Renal cortical epithelial cell (primary cell): ENCODE measurements at regions not wholly inside any gene's neighbourhood (a gene's known extent, or its start where the extent isn't known, plus 50 kb on each side); places are given as distances from the start of the nearest gene placed in this dataset.
"Not testable (repeated sequence)": the region's sequence is repeated elsewhere in the genome, so short reads cannot be mapped to it uniquely, and the experiment has no call there.

Experiments
- DNase-seq: peaks from one replicate; pipeline ENCODE4 v3.0.0-alpha.2; 2011; ENCODE audit warnings: low read depth

DNA sequence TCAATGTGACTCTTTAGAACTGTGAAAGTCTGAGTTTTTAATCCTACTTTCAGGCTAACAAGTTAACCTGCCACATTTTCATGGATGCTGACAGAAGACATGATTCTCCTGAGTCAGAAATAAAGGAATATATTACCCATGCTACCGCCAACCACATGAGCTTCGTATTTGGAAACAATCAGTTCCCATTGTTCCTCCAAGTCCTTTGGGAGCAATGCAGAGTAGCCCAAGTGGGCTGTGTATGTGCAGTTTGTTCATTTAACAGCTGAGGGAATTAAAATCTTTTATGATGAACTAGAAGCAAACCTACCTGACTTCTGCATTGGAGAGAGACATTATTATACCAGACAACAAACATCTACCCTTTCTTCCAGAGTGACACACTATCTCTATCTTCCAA, 169.3 kb upstream of the BET1 start:
- no peak for DNase-seq

- no peak for DNase-seq
These were observed 170.2 kb upstream of the BET1 start for GRCh38 chr7:94174375-94174774.

DNA sequence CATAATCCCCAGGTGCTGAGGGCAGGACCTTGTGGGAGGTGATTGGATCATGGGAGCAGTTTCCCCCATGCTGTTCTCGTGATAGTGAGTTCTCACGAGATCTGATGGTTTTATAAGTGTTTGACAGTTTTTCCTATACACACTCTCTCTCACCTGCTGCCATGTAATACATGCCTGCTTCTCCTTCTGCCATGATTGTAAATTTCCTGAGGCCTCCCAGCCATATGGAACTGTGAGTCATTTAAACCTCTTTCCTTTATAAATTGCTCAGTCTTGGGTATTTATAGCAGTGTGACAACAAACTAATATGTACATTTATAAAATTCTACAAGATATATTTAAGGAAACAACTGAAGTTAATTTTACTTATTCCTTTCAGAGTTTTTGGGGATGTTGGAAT, 170.8 kb upstream of the BET1 start:
- DNase-seq = no peak

DNA sequence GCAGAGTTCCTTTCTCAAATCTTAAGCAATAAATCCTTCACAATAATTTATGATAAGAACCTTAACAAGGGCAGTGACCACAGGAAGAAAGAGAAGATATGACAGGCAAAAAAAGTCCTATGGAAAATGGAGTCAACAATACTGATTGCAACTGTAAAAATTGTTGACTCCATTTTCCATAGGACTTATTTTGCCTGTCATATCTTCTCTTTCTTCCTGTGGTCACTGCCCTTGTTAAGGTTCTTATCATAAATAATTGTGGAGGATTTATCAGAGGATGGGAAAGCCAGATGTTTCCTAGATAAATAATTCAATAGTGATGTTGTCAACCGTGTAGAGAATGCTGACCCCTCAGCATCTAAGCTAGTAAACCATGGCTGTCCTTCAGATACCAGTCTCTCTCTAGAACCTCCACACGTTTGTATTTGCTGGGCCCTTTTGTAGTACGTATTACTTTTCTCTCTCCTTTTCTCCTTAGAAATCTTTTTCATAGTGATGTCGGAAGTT, 172.6 kb upstream of the BET1 start:
- no peak for DNase-seq

GRCh38 chr7:94177441-94177840, 173.3 kb upstream of the BET1 start:
- no peak for DNase-seq

GRCh38 chr7:94178230-94178629, 174.1 kb upstream of the BET1 start:
- no peak for DNase-seq

- no peak for DNase-seq
These were observed 175.3 kb upstream of the BET1 start for GRCh38 chr7:94179466-94179865.

GRCh38 chr7:94182066-94182465, 177.9 kb upstream of the BET1 start:
- DNase-seq = peak; percentile 89

DNA sequence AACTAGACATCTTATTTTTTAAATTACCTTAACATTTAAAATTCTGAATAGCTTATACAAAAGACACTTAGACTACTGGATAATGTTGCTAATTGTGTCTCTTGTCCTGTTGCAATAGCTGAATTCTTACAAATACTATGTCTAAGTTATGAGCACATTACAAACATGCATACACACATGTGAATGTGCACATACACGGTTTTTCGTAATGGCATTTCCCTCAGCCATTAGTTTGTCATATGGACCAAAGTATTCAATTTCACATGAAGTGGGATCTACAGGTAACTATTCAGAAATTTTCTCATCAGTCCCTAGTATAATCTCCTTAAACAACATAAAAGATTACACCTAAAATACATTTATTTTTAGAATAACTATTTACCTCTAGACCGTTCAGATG, 178.6 kb upstream of the BET1 start:
- DNase-seq = peak; percentile 10

DNA sequence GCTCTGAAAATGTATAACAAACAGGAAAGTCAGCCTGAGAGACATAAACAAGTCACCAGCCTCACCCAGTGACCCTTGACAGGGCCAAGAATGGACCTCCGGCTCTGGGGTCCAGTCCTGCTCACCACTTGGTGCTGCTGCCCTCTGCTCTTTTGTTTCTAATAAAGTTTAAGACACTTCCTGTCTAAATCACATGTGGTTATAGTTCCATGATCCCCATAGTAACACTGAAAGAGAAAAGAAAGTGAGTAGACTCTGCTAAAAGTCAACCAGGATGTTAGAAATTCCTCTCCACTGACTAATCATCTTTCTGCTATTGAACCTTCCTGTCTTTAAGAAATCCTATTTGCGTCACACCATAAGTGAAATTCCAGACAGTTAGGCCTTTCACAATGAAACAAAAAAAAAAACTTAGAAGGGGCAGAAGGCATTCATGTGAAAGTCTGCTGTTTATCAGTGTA, 179.2 kb upstream of the BET1 start:
- DNase-seq = peak; percentile 100

DNA sequence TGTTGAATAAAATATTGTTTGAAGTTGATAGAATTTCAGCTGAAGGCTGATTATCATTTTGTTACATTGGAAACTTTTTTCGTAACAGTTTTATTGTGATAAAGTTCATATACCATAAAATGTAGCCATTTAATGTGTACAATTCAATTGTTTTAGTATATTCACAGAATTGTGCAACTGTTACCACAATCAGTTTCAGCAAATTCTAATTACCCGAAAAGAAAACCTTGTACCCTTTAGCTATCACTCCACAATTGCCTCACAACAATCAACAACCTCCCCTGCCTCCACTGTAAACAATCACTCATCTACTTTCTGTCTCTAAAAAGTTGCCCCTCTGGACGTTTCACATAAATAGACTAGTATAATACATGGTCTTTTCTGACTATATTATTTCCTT, 179.7 kb upstream of the BET1 start:
- DNase-seq = peak; percentile 27

DNA sequence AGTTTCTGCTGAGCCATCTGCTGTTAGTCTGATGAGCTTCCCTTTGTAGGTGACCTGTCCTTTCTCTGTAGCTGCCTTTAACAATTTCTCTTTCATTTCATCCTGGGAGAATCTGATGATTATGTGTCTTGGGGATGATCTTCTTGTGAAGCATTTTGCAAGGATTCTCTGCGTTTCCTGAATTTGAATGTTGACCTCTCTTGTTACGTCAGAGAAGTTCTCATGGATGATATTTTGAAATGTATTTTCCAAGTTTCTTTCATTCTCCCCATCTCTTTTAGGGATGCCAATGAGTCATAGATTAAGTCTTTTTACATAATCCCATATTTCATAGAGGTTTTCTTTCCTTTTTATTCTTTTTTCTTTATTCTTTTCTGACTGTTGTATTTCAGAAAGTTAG, 184.2 kb upstream of the BET1 start:
- no peak for DNase-seq

- peak; percentile 94 for DNase-seq
These were observed 186.5 kb upstream of the BET1 start for GRCh38 chr7:94190599-94191061.

DNA sequence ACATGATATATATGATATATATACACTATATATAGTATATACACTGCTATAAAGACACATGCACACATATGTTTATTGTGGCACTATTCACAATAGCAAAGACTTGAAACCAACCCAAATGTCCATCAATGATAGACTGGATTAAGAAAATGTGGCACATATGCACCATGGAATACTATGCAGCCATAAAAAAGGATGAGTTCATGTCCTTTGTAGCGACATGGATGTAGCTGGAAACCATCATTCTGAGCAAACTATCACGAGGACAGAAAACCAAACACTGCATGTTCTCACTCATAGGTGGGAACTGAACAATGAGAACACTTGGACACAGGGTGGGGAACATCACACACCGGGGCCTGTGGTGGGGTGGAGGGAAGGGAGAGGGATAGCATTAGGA, 190.3 kb upstream of the BET1 start:
- not testable (repeated sequence) for DNase-seq

GRCh38 chr7:94195201-94195600, 191.0 kb upstream of the BET1 start:
- no peak for DNase-seq

DNA sequence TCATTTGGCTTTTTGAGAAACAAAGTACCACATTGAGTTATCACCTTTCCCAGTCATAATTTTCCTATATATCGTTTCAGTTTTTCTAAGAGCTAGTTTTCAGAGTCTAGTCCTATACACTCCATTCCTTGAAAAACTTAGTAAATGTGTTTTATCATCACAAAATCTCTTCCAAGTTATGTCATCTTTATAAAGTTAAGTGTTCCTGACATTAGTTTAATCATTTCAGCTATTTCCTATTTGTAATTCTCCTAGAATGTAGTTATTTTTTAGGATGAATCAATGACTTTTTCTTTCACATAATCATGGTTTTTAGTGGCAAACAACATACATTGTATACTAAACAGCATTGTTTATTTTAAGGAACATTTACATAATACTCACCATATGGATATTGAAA, 191.7 kb upstream of the BET1 start:
- no peak for DNase-seq

DNA sequence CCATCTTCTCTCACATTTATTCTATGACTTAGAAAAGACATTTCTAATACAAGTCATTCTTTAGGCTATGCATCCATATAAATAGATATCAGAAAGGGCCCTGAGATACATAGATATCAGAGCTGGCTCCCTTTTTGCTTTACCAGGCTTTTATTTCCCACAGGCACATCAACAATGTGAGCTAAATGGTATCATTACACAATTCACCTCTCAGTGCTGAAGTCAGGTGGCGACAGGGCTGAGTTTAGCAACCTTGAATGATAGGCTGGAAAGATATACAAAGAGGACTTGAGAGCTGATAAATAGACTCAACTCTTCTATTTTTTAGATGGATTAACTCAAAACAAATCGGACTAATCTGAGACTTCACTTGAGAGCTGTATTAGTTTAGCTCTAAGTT, 189.2 kb upstream of the COL1A2 start:
- peak; percentile 32 for DNase-seq

- DNase-seq = peak; percentile 25
These were observed 188.4 kb upstream of the COL1A2 start for GRCh38 chr7:94206295-94206694.

- DNase-seq = no peak
These were observed 182.5 kb upstream of the COL1A2 start for GRCh38 chr7:94212160-94212559.

- DNase-seq = no peak
These were observed 177.7 kb upstream of the COL1A2 start for GRCh38 chr7:94216944-94217461.

DNA sequence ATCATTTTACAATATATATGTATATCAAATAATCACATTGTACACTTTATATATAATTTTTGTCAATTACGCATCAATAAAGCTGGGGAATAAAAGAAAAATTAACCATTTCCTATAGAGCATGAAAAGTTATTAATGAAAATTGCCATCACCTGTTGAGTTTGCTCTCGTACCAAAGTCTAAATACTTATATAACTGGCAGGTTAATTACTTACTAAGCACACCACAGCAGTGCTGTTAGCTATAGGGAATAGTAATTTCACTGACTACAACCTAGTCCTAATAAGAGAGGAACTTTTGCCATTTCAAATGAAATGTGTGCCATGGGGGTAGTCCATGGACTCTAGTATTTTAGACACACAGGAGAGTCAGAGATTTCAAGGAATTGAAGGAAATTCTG, 176.9 kb upstream of the COL1A2 start:
- no peak for DNase-seq

DNA sequence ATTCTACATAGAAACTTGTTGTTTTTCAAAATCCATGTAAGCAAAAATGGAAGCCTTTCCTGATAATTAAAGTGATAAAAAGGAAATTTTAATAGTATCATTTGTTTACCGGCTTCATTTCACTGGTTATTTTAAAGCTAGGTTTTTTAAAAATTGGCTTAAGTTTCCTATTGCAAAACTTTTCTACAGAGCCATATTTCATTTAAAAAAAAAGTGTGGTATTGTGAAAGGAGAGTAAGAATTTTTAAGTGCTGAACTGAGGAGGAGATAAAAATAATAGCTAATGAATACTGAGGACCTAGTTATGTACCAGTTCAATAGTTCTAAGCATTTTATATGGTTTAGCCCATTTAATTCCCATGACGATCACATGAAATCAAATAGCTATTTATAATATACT, 172.2 kb upstream of the COL1A2 start:
- DNase-seq = no peak

DNA sequence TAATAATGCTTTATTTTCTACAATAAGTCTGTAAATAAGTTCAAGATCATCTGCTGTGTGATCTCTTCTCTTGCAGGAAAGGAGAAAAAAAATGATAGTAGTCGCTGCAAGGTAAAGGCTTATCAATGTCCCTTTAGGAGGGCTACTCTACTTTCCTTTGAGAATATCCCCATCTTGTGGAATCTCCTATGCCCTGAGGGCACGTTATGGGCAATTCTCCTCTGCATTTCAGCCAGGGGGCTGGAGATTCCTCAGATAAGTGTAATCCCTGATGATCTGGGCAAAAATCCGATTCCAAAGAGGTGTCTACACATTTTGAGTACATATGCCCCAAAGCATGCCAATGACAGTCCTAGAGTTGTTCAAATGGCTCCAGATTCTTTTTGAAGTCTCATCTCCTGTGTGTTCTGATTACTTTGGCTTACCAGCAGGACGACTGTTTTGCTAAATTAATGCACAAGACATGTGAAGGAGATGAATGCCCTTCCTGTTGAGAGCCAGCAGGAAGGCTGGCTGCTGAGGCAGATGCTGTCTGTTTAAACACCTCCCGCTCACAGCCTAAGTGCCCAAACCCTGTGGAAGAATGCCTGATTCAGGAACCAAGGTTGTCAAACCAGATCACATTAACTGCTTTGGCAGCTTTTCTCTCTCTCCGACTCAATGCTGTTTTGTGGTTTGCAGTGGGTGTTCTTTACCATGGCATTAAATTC, 171.2 kb upstream of the COL1A2 start:
- peak; percentile 65 for DNase-seq

DNA sequence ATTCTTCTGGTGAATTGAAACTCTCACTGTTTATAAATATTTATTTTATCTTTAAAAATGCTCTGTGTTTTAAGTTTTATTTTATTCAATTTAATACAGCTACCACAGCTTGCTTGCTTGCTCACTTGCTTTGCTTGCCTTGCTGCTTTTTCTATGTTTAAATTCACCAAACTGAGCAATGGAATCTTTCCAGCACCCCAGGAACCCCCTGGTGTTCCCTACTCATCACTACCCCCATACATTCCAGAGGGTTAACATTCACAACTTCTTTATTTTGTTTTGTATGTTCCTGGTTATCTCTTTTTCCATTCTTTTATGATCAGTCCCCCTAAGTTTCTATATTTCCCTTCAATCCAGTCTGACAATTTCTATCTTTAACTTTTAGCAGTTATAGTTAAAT, 166.5 kb upstream of the COL1A2 start:
- DNase-seq = no peak
